SK-N-SH (cell line): ENCODE measurements at regions not wholly inside any gene's neighbourhood (a gene's known extent, or its start where the extent isn't known, plus 50 kb on each side); places are given as distances from the start of the nearest gene placed in this dataset.

Experiments
- FOXJ3 ChIP-seq: sonication (generic); formaldehyde crosslinking; IDR thresholded peaks from 2 replicates; pipeline ENCODE4 v1.5.1; 2020; ENCODE audit warnings: mild to moderate bottlenecking, missing genetic modification reagents
- JUND ChIP-seq: IDR thresholded peaks from 2 replicates; pipeline ENCODE4 v1.4.0; 2012
- NFIC ChIP-seq: IDR thresholded peaks from 2 replicates; pipeline ENCODE4 v1.4.0; 2012; ENCODE audit warnings: borderline replicate concordance
- POLR2AphosphoS5 ChIP-seq: IDR thresholded peaks from 2 replicates; pipeline ENCODE4 v1.6.1; 2012; ENCODE audit warnings: low read depth, low read length
- RAD21 ChIP-seq: IDR thresholded peaks from 2 replicates; pipeline ENCODE4 v1.6.1; 2012; ENCODE audit warnings: mild to moderate bottlenecking, low read length
- RCOR1 ChIP-seq: fragments of 150-350 bp; IDR thresholded peaks from 2 replicates; pipeline ENCODE4 v1.6.1; 2017; ENCODE audit warnings: antibody characterized with exemption, low read length
- YY1 ChIP-seq: IDR thresholded peaks from 2 replicates; pipeline ENCODE4 v1.4.0; 2012; ENCODE audit warnings: low read depth, mild to moderate bottlenecking
- TF ChIP-seq, protein P1 (sequence below): fragments of 200-600 bp; sonication (generic); IDR thresholded peaks from 2 replicates; pipeline ENCODE4 v1.6.1; 2017; ENCODE audit warnings: antibody characterized with exemption, mild to moderate bottlenecking, moderate library complexity
- TF ChIP-seq, protein P2 (sequence below): fragments of 150-350 bp; IDR thresholded peaks from 2 replicates; pipeline ENCODE4 v1.6.1; 2017; ENCODE audit warnings: antibody characterized with exemption, low read length, low read depth, borderline replicate concordance
- TF ChIP-seq, protein P3 (sequence below): IDR thresholded peaks from 2 replicates; pipeline ENCODE4 v1.6.1; 2012; ENCODE audit warnings: mild to moderate bottlenecking, low read depth, low read length, moderate library complexity

DNA sequence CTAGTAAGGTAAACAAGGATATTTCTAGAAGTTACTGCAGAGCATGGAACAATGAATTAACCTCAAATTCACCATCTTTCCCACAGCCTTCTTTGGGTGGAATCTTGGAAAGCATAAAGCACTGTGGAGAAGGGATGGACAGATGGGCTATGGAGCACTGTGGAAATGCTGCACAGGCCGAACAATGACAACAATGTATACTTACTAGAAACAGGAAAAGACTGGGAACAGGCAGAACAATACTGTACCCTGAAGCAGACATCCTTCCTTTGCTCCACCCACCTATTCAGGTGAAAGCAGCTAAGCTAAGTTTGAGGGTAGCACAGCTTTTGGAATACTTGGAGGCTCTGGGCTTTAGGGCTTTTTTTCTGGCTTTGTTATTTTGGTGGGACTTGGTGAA, 250.6 kb upstream of the KLF8 start:
- TF ChIP-seq YY1 = no peak
- TF ChIP-seq NFIC = no peak
- TF ChIP-seq, protein P1, sequence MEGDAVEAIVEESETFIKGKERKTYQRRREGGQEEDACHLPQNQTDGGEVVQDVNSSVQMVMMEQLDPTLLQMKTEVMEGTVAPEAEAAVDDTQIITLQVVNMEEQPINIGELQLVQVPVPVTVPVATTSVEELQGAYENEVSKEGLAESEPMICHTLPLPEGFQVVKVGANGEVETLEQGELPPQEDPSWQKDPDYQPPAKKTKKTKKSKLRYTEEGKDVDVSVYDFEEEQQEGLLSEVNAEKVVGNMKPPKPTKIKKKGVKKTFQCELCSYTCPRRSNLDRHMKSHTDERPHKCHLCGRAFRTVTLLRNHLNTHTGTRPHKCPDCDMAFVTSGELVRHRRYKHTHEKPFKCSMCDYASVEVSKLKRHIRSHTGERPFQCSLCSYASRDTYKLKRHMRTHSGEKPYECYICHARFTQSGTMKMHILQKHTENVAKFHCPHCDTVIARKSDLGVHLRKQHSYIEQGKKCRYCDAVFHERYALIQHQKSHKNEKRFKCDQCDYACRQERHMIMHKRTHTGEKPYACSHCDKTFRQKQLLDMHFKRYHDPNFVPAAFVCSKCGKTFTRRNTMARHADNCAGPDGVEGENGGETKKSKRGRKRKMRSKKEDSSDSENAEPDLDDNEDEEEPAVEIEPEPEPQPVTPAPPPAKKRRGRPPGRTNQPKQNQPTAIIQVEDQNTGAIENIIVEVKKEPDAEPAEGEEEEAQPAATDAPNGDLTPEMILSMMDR = no peak
- no peak for TF ChIP-seq FOXJ3 (CRISPR knock-in tag)
- TF ChIP-seq, protein P2, sequence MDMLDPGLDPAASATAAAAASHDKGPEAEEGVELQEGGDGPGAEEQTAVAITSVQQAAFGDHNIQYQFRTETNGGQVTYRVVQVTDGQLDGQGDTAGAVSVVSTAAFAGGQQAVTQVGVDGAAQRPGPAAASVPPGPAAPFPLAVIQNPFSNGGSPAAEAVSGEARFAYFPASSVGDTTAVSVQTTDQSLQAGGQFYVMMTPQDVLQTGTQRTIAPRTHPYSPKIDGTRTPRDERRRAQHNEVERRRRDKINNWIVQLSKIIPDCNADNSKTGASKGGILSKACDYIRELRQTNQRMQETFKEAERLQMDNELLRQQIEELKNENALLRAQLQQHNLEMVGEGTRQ = no peak
- TF ChIP-seq RAD21 = no peak
- no peak for TF ChIP-seq JUND
- no peak for TF ChIP-seq POLR2AphosphoS5
- TF ChIP-seq, protein P3, sequence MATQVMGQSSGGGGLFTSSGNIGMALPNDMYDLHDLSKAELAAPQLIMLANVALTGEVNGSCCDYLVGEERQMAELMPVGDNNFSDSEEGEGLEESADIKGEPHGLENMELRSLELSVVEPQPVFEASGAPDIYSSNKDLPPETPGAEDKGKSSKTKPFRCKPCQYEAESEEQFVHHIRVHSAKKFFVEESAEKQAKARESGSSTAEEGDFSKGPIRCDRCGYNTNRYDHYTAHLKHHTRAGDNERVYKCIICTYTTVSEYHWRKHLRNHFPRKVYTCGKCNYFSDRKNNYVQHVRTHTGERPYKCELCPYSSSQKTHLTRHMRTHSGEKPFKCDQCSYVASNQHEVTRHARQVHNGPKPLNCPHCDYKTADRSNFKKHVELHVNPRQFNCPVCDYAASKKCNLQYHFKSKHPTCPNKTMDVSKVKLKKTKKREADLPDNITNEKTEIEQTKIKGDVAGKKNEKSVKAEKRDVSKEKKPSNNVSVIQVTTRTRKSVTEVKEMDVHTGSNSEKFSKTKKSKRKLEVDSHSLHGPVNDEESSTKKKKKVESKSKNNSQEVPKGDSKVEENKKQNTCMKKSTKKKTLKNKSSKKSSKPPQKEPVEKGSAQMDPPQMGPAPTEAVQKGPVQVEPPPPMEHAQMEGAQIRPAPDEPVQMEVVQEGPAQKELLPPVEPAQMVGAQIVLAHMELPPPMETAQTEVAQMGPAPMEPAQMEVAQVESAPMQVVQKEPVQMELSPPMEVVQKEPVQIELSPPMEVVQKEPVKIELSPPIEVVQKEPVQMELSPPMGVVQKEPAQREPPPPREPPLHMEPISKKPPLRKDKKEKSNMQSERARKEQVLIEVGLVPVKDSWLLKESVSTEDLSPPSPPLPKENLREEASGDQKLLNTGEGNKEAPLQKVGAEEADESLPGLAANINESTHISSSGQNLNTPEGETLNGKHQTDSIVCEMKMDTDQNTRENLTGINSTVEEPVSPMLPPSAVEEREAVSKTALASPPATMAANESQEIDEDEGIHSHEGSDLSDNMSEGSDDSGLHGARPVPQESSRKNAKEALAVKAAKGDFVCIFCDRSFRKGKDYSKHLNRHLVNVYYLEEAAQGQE = no peak
- TF ChIP-seq RCOR1 = no peak
